CD4-positive, alpha-beta memory T cell (primary cell): ENCODE measurements at regions not wholly inside any gene's neighbourhood (a gene's known extent, or its start where the extent isn't known, plus 50 kb on each side); places are given as distances from the start of the nearest gene placed in this dataset.
A peak's percentile ranks its signal among the peaks of the same experiment; 100 is the strongest.

Experiments
- CTCF ChIA-PET: fragments of 350-600 bp; sonication (Branson Sonifier 250); formaldehyde crosslinking; loops from one replicate; lab custom pipeline; 2021; ENCODE audit warnings: inconsistent platforms; ENCODE audit not compliant: partially characterized antibody; lab: Charles Lee
- POLR2A ChIA-PET: fragments of 350-600 bp; sonication (Branson Sonifier 250); formaldehyde crosslinking; loops from one replicate; lab custom pipeline; 2021; ENCODE audit not compliant: partially characterized antibody; lab: Charles Lee
- DNase-seq, 5 donors: peaks; one replicate each; pipeline versions ENCODE4 v3.0.0 to v3.0.0-alpha.2; 2020 to 2022; ENCODE audit warnings: mixed read lengths in 1 of 5
- H3K27ac ChIP-seq: one replicate; pipeline ENCODE4 v1.7.0; 2013; ENCODE audit warnings: low read depth, low read length
- H3K27me3 ChIP-seq: 2 replicates; pipeline ENCODE4 v1.7.0; 2013; ENCODE audit warnings: mild to moderate bottlenecking, low read length, moderate library complexity; ENCODE audit not compliant: insufficient read depth
- H3K36me3 ChIP-seq: 2 replicates; pipeline ENCODE4 v1.7.0; 2013; ENCODE audit warnings: mild to moderate bottlenecking, low read length, moderate library complexity; ENCODE audit not compliant: insufficient read depth
- H3K4me1 ChIP-seq: 2 replicates; pipeline ENCODE4 v1.7.0; 2013; ENCODE audit warnings: mild to moderate bottlenecking, low read length, moderate library complexity; ENCODE audit not compliant: insufficient read depth
- H3K4me3 ChIP-seq, 2 donors: one replicate each; pipeline ENCODE4 v1.7.0; 2013; ENCODE audit warnings: low read length in 2 of 2, mild to moderate bottlenecking in 1 of 2
- H3K9me3 ChIP-seq, 2 donors: one replicate each; pipeline ENCODE4 v1.7.0; 2013; ENCODE audit warnings: low read length in 2 of 2, control low read depth in 1 of 2; ENCODE audit not compliant: control insufficient read depth in 1 of 2
- H3K27ac Mint-ChIP-seq, 7 donors: one replicate each; pipeline ENCODE4 v1.8.0; 2020 to 2021; ENCODE audit warnings: mixed read lengths in 7 of 7, mild to moderate bottlenecking in 6 of 7, inconsistent platforms in 3 of 7, moderate library complexity in 3 of 7
- H3K27me3 Mint-ChIP-seq, 2 donors: one replicate each; pipeline ENCODE4 v1.8.0; 2020 to 2021; ENCODE audit warnings: mixed read lengths in 2 of 2
- H3K36me3 Mint-ChIP-seq, 2 donors: one replicate each; pipeline ENCODE4 v1.8.0; 2020 to 2021; ENCODE audit warnings: mixed read lengths in 2 of 2, inconsistent platforms in 1 of 2, mild to moderate bottlenecking in 1 of 2
- H3K4me1 Mint-ChIP-seq, 4 donors: one replicate each; pipeline ENCODE4 v1.8.0; 2020 to 2021; ENCODE audit warnings: mixed read lengths in 4 of 4, mild to moderate bottlenecking in 1 of 4
- H3K4me3 Mint-ChIP-seq, 8 donors: one replicate each; pipeline ENCODE4 v1.8.0; 2020 to 2021; ENCODE audit warnings: mixed read lengths in 8 of 8, mild to moderate bottlenecking in 7 of 8, moderate library complexity in 6 of 8, inconsistent platforms in 3 of 8
- H3K9me3 Mint-ChIP-seq, 8 donors: one replicate each; pipeline ENCODE4 v1.8.0; 2020 to 2021; ENCODE audit warnings: mixed read lengths in 8 of 8, mild to moderate bottlenecking in 5 of 8, inconsistent platforms in 3 of 8, moderate library complexity in 1 of 8
- intact Hi-C: fragments of 100-400 bp; cut with micrococcal nuclease; formaldehyde crosslinking; loops from one replicate; pipeline ENCODE4 v1.15.1; 2023

DNA sequence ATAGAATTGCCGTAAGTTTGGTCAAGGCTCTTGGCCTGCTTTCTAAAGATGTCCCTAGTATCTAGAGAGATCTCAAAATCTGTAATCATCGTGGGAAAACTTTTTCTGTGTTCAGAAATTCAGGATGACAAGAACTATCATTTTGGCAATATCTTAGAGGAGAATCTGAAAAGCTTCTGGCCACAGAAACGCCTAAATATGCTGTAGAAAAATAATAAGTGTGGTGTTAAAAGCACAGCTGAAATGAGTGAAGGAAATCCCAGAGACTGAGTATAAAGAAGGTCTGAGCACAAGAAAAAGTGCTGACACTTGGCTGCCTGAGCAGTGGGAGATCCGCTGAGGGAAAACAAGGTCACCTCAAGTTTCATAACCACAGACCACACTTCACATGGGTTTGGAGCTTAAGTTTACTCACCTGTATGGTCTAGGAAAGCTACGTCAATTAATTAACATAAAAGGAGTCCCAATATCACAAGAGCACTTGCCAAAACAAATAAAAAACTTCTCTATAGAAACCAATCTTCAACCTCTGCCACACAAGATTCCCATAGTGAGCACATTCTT, 235.2 kb upstream of the IRF2BP2 start:
- H3K9me3 ChIP-seq, result no peaks in the 10 kb centered on the region
- CTCF ChIA-PET, result interaction anchor here (0.5 to 3.0 kb wide), 11 partner anchors 9 to 260 kb away, joined by 3 to 13 read pairs (median 3); no protein-coding TSS in a partner anchor
- no peaks in the 10 kb centered on the region for H3K36me3 Mint-ChIP-seq
- peaks cover 0 to 2% (median 0%) of the 10 kb centered on the region in 8 donors for H3K9me3 Mint-ChIP-seq
- H3K27ac ChIP-seq, result peak overlapping the region; percentile 48
- no peaks in the 10 kb centered on the region for H3K27me3 ChIP-seq
- POLR2A ChIA-PET, result interaction anchor here (0.6 to 5.1 kb wide), 19 partner anchors 11 to 244 kb away, joined by 3 to 40 read pairs (median 5); partner anchors contain the start of gene IRF2BP2
- H3K27me3 Mint-ChIP-seq, result no peaks in the 10 kb centered on the region
- intact Hi-C loops, result loop anchor here (1.0 to 10.0 kb wide), 4 partner anchors 120 to 234 kb away; no protein-coding TSS in a partner anchor
- H3K4me1 ChIP-seq, result peaks cover 66% of the 10 kb centered on the region
- no peaks in the 10 kb centered on the region for H3K36me3 ChIP-seq
- H3K4me1 Mint-ChIP-seq, result peaks cover 49 to 72% (median 59%) of the 10 kb centered on the region in 4 donors
- peak overlapping the region; percentile 80 to 98 (median 97) for H3K27ac Mint-ChIP-seq
- DNase-seq, result peak; percentile 79 to 89 (median 84)
- H3K4me3 Mint-ChIP-seq, result peak overlapping the region; percentile 51 to 87 (median 70)
- H3K4me3 ChIP-seq, result no peak overlapping the region

DNA sequence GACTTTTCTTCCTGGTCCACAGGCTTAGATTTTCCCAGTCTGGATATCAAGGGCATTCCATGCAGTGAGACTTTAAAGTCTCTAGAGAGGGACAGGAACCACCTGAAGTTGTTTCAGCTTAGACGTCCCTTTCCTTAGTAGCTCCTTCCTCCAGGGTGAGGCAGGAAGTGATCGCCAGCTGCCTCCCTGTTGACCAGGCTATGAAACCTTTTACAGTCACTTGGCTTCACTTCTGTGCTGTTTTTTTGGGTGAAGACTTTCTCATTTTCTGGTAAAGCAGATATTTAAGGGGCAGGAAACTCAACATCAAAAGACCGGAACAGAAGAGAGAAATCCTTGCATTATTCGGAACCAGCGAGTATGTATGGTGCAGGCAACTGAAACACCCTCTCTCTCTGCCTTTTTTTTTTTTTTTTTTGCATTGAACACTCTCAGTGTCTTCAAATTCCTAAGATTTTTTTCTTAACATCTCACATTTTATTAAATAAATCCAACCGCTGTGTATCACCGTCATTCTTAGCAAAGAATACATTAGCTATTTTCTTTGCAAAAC, 234.6 kb upstream of the IRF2BP2 start:
- peak overlapping the region; percentile 48 for H3K27ac ChIP-seq
- H3K4me1 Mint-ChIP-seq, result peaks cover 45 to 70% (median 56%) of the 10 kb centered on the region in 4 donors

DNA sequence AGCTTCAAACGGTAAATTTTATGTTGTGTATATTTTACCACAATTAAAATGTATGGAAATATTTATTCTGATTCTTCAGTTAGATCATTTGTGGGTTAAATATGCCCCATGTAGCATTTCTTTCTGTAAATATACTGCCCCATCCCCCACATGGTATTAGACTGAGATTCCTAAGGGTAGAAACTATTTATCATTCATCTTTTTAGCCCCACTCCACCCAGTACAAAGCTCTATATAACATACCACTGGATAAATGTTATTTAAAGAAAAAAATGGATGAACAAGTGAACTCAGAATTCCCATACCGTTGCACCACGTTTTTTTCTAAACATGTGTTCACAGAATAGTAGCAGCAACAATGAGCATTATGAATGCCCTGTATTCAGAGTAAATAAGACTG, 234.0 kb upstream of the IRF2BP2 start:
- Mint-ChIP-seq H3K4me3 (peak overlapping the region in 6 of 8 donors; percentile 61 to 87 (median 74)), H3K27me3 (no peaks in the 10 kb centered on the region), H3K36me3 (no peaks in the 10 kb centered on the region), H3K4me1 (peaks cover 43 to 66% (median 54%) of the 10 kb centered on the region in 4 donors), H3K9me3 (peaks cover 0 to 2% (median 0%) of the 10 kb centered on the region in 8 donors), H3K27ac (peak overlapping the region; percentile 80 to 98 (median 95))
- DNase-seq, result no peak
- Histone ChIP-seq H3K4me1 (peaks cover 57% of the 10 kb centered on the region), H3K27ac (peak overlapping the region; percentile 48), H3K36me3 (no peaks in the 10 kb centered on the region), H3K4me3 (no peak overlapping the region), H3K9me3 (no peaks in the 10 kb centered on the region), H3K27me3 (no peaks in the 10 kb centered on the region)
- POLR2A ChIA-PET, result interaction anchor here (0.9 to 5.1 kb wide), 8 partner anchors 72 to 243 kb away, joined by 3 to 40 read pairs (median 11); partner anchors contain the start of gene IRF2BP2
- intact Hi-C loops, result loop anchor here (2.0 to 10.0 kb wide), 3 partner anchors 72 to 231 kb away; no protein-coding TSS in a partner anchor
- CTCF ChIA-PET, result interaction anchor here (1.4 to 3.0 kb wide), 2 partner anchors 232 to 240 kb away, joined by 4 to 13 read pairs; no protein-coding TSS in a partner anchor

More for the DNA sequence above, 234.6 kb upstream of the IRF2BP2 start:
- no peaks in the 10 kb centered on the region for H3K36me3 ChIP-seq
- CTCF ChIA-PET, result interaction anchor here (0.9 to 3.0 kb wide), 8 partner anchors 11 to 246 kb away, joined by 3 to 13 read pairs (median 4); no protein-coding TSS in a partner anchor
- H3K27me3 ChIP-seq, result no peaks in the 10 kb centered on the region
- POLR2A ChIA-PET, result interaction anchor here (0.9 to 5.1 kb wide), 14 partner anchors 14 to 244 kb away, joined by 3 to 40 read pairs (median 8); partner anchors contain the start of gene IRF2BP2
- intact Hi-C loops, result loop anchor here (1.0 to 10.0 kb wide), 5 partner anchors 72 to 233 kb away; no protein-coding TSS in a partner anchor
- H3K9me3 Mint-ChIP-seq, result peaks cover 0 to 2% (median 0%) of the 10 kb centered on the region in 8 donors
- H3K9me3 ChIP-seq, result no peaks in the 10 kb centered on the region
- peak overlapping the region; percentile 80 to 98 (median 97) for H3K27ac Mint-ChIP-seq
- H3K36me3 Mint-ChIP-seq, result no peaks in the 10 kb centered on the region
- peak overlapping the region; percentile 61 to 87 (median 72) for H3K4me3 Mint-ChIP-seq
- DNase-seq, result peak in 4 of 5 donors; percentile 24 to 45 (median 37)
- H3K4me1 ChIP-seq, result peaks cover 62% of the 10 kb centered on the region
- H3K27me3 Mint-ChIP-seq, result no peaks in the 10 kb centered on the region
- peak overlapping the region in 1 of 2 donors; percentile 14 for H3K4me3 ChIP-seq

DNA sequence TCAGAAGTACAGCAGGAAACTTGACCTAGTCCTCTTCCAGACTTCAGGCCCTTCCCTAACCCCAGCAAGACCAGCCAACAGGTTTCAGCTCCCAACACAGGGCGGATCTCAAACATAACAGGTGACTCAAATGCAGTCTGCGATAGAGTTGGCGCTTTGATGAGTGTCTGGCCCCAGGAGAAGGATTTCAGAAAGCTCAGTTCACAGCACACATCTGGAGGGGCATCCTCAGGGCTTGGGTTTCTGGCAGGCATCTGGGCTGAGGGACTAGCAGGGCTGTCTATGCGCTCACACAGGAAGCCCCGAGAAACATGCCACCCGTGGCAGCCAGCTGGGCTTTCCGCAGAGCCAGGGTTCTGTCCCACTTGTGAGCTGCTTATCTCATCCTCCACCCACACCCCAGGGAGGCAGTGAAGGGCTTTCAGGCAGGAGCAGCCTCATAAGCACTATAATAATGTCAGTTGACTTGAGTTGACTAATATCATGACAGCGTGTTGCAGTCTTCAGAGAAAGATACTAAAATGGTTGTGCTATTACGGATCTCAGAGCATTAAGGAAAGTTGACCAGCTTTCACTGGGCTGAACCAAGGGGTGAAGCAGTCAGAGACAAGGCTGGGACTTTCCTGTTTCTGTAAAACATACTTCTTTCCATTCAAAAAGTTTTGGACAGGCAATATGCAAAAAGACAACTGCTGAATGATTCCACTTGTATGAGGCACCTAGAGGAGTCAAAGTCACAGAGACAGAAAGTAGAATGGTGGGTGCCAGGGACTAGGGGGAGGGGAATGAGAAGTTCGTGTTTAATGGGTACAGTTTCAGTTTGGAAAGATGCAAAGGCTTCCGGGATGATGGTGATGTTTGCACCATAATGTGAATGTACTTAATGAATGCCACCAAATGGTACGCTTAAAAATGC, 233.0 kb upstream of the IRF2BP2 start:
- Histone ChIP-seq H3K4me1 (peaks cover 65% of the 10 kb centered on the region), H3K27ac (peak overlapping the region; percentile 39), H3K36me3 (no peaks in the 10 kb centered on the region), H3K4me3 (peak overlapping the region in 1 of 2 donors; percentile 28), H3K9me3 (no peaks in the 10 kb centered on the region), H3K27me3 (no peaks in the 10 kb centered on the region)
- Mint-ChIP-seq H3K27me3 (no peaks in the 10 kb centered on the region), H3K36me3 (no peaks in the 10 kb centered on the region), H3K27ac (peak overlapping the region; percentile 76 to 91 (median 83)), H3K4me3 (peak overlapping the region; percentile 33 to 83 (median 58)), H3K9me3 (peaks cover 0 to 2% (median 0%) of the 10 kb centered on the region in 8 donors), H3K4me1 (peaks cover 47 to 73% (median 60%) of the 10 kb centered on the region in 4 donors)
- intact Hi-C loops, result loop anchor here (5.0 to 10.0 kb wide), 2 partner anchors 71 to 232 kb away; no protein-coding TSS in a partner anchor
- peak; percentile 34 to 76 (median 44) for DNase-seq
- POLR2A ChIA-PET, result interaction anchor here (0.7 to 5.1 kb wide), 10 partner anchors 10 to 242 kb away, joined by 3 to 40 read pairs (median 4); partner anchors contain the start of gene IRF2BP2
- CTCF ChIA-PET, result interaction anchor here (0.9 to 1.6 kb wide), 4 partner anchors 61 to 242 kb away, joined by 3 to 4 read pairs (median 4); partner anchors contain the start of gene IRF2BP2

DNA sequence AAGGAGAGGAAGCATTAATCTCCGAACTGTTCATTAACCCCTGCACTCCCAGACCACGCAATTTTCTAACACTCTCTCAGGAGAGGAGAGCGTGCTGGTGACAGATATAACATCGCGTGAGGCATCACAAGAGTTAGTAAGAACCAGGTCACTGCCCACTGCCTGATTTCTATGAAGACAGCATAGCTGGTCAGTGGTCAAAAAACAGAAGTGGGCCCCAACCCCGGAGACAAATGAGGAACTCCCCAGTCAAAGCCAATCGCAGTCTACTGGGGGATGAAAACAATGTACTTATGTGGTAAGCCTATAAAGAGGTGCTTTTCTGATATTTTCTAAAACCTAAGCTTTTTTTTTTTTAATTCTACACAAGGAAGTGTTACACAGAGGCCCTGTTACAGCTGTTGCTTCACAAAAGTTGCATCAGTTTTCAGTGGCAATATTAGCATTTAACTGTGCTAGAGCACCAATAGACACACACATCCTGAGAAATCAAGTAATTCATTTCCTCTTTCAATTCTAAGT, 231.8 kb upstream of the IRF2BP2 start:
- peak overlapping the region in 2 of 8 donors; percentile 4 to 27 for H3K4me3 Mint-ChIP-seq
- Histone ChIP-seq H3K27ac (no peak overlapping the region), H3K27me3 (no peaks in the 10 kb centered on the region), H3K4me3 (no peak overlapping the region), H3K4me1 (peaks cover 65% of the 10 kb centered on the region), H3K9me3 (no peaks in the 10 kb centered on the region), H3K36me3 (no peaks in the 10 kb centered on the region)
- no peak for DNase-seq
- H3K36me3 Mint-ChIP-seq, result no peaks in the 10 kb centered on the region
- H3K27ac Mint-ChIP-seq, result peak overlapping the region in 3 of 7 donors; percentile 43 to 83 (median 79)
- CTCF ChIA-PET, result interaction anchor here (1.2 to 1.6 kb wide), 3 partner anchors 63 to 243 kb away, joined by 3 to 4 read pairs (median 4); no protein-coding TSS in a partner anchor
- intact Hi-C loops, result loop anchor here (5.0 to 10.0 kb wide), 2 partner anchors 69 to 233 kb away; no protein-coding TSS in a partner anchor
- H3K27me3 Mint-ChIP-seq, result no peaks in the 10 kb centered on the region
- H3K9me3 Mint-ChIP-seq, result peaks cover 0 to 2% (median 0%) of the 10 kb centered on the region in 8 donors
- POLR2A ChIA-PET, result interaction anchor here (1.0 to 5.1 kb wide), 5 partner anchors 82 to 241 kb away, joined by 3 to 40 read pairs (median 4); no protein-coding TSS in a partner anchor
- peaks cover 49 to 76% (median 61%) of the 10 kb centered on the region in 4 donors for H3K4me1 Mint-ChIP-seq

DNA sequence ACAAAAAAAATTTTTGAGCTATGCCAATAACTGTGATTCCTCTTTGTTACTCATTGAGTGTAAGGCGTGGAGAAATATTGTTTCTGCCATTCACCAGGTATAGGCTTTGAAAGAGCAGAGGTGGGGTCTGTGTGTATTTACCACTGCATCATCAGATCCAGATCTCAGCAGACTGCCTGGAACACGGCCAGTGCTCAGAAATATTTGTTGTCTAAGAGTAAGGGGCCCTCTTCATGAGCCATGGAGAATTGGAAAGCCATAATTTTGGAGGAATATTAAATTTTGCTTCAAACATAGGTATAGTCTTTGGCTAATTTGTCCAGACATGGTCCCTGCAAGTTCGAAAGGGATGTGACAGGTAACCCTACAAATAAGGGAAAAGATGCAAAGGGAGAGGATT, 231.3 kb upstream of the IRF2BP2 start:
- intact Hi-C loops, result loop anchor here (5.0 to 10.0 kb wide), 2 partner anchors 69 to 234 kb away; no protein-coding TSS in a partner anchor
- peak overlapping the region in 1 of 8 donors; percentile 29 for H3K4me3 Mint-ChIP-seq
- CTCF ChIA-PET, result interaction anchor here (1.2 kb wide), 1 partner anchor 117 kb away, joined by 4 read pairs; no protein-coding TSS in a partner anchor
- peak overlapping the region in 2 of 7 donors; percentile 43 to 83 for H3K27ac Mint-ChIP-seq
- no peak overlapping the region for H3K4me3 ChIP-seq
- peaks cover 0 to 2% (median 0%) of the 10 kb centered on the region in 8 donors for H3K9me3 Mint-ChIP-seq
- H3K27me3 Mint-ChIP-seq, result no peaks in the 10 kb centered on the region
- POLR2A ChIA-PET, result interaction anchor here (1.0 to 5.1 kb wide), 3 partner anchors 82 to 117 kb away, joined by 3 to 40 read pairs (median 3); no protein-coding TSS in a partner anchor
- no peak overlapping the region for H3K27ac ChIP-seq
- no peaks in the 10 kb centered on the region for H3K27me3 ChIP-seq
- no peak for DNase-seq
- no peaks in the 10 kb centered on the region for H3K9me3 ChIP-seq
- H3K36me3 Mint-ChIP-seq, result no peaks in the 10 kb centered on the region
- H3K36me3 ChIP-seq, result no peaks in the 10 kb centered on the region
- H3K4me1 Mint-ChIP-seq, result peaks cover 45 to 71% (median 59%) of the 10 kb centered on the region in 4 donors
- peaks cover 62% of the 10 kb centered on the region for H3K4me1 ChIP-seq
